DOHH2 (cell line): ENCODE measurements at regions not wholly inside any gene's neighbourhood (a gene's known extent, or its start where the extent isn't known, plus 50 kb on each side); places are given as distances from the start of the nearest gene placed in this dataset.

ENCODE experiments used
- H3F3A ChIP-seq: fragments of 200-600 bp; sonication (generic), shearing (Covaris generic); 2 replicates; pipeline ENCODE4 v1.6.0; 2016; ENCODE audit warnings: antibody characterized with exemption, mild to moderate bottlenecking; ENCODE audit not compliant: control insufficient read depth, insufficient read depth
- H3K27ac ChIP-seq: fragments of 200-600 bp; sonication (generic); 2 replicates; pipeline ENCODE4 v1.5.1; 2014; ENCODE audit warnings: low read depth, mild to moderate bottlenecking, low read length, moderate library complexity
- H3K27me3 ChIP-seq: fragments of 200-600 bp; sonication (generic); 2 replicates; pipeline ENCODE4 v1.6.1; 2014; ENCODE audit warnings: mild to moderate bottlenecking, low read length, mixed read lengths; ENCODE audit not compliant: control insufficient read depth
- H3K36me3 ChIP-seq: fragments of 200-600 bp; sonication (generic); 2 replicates; pipeline ENCODE4 v1.6.1; 2014; ENCODE audit warnings: mild to moderate bottlenecking, low read length, moderate library complexity, mixed read lengths; ENCODE audit not compliant: control insufficient read depth
- H3K4me1 ChIP-seq: fragments of 200-600 bp; sonication (generic); 2 replicates; pipeline ENCODE4 v1.6.1; 2014; ENCODE audit warnings: mild to moderate bottlenecking, low read length, mixed read lengths; ENCODE audit not compliant: control insufficient read depth
- H3K4me2 ChIP-seq: fragments of 200-600 bp; sonication (generic); 2 replicates; pipeline ENCODE4 v1.6.0; 2014; ENCODE audit warnings: mild to moderate bottlenecking, low read length, moderate library complexity
- H3K4me3 ChIP-seq: fragments of 200-600 bp; sonication (generic); 2 replicates; pipeline ENCODE4 v1.5.1; 2014; ENCODE audit warnings: mild to moderate bottlenecking, low read length, mixed read lengths
- H3K79me2 ChIP-seq: fragments of 200-600 bp; sonication (generic); 2 replicates; pipeline ENCODE4 v1.6.1; 2014; ENCODE audit warnings: mild to moderate bottlenecking, low read length, mixed read lengths; ENCODE audit not compliant: control insufficient read depth
- H3K9me2 ChIP-seq: fragments of 200-600 bp; sonication (generic); replicated peaks from 2 replicates; pipeline ENCODE4 v1.6.1; 2014; ENCODE audit warnings: mild to moderate bottlenecking, low read length, mixed read lengths; ENCODE audit not compliant: control insufficient read depth
- H3K9me3 ChIP-seq: fragments of 200-600 bp; sonication (generic); 2 replicates; pipeline ENCODE4 v1.6.1; 2014; ENCODE audit warnings: antibody characterized with exemption, low read length, mixed read lengths; ENCODE audit not compliant: control insufficient read depth, insufficient read depth
- H4K20me1 ChIP-seq: fragments of 200-600 bp; sonication (generic); 2 replicates; pipeline ENCODE4 v1.6.0; 2014; ENCODE audit warnings: low read depth, mild to moderate bottlenecking, antibody characterized with exemption, low read length, moderate library complexity; ENCODE audit not compliant: control insufficient read depth, insufficient read depth
- CTCF ChIP-seq: fragments of 200-600 bp; sonication (generic); IDR thresholded peaks from one replicate; pipeline ENCODE4 v1.5.1; 2014; ENCODE audit warnings: antibody characterized with exemption, mild to moderate bottlenecking, low read depth, low read length; ENCODE audit not compliant: poor library complexity, severe bottlenecking
- EZH2phosphoT487 ChIP-seq: fragments of 200-600 bp; sonication (generic); IDR thresholded peaks from 2 replicates; pipeline ENCODE4 v1.6.1; 2017; ENCODE audit warnings: borderline replicate concordance, mild to moderate bottlenecking, antibody characterized with exemption, low read length, moderate library complexity, mixed read lengths

GRCh38 chr1:203404546-203404945, 53.6 kb upstream of the FMOD start:
- Histone ChIP-seq H3K4me2 (no peak overlapping the region), H3K79me2 (no peaks in the 10 kb centered on the region), H3F3A (no peaks in the 10 kb centered on the region), H3K36me3 (no peaks in the 10 kb centered on the region), H3K4me1 (peaks cover 26% of the 10 kb centered on the region), H3K9me2 (no peaks in the 10 kb centered on the region), H3K27me3 (no peaks in the 10 kb centered on the region), H4K20me1 (no peaks in the 10 kb centered on the region), H3K27ac (no peak overlapping the region), H3K9me3 (no peaks in the 10 kb centered on the region), H3K4me3 (no peak overlapping the region)
- TF ChIP-seq EZH2phosphoT487 = no peak
- no peak for TF ChIP-seq CTCF

GRCh38 chr1:203405703-203406438, 54.9 kb upstream of the FMOD start:
- Histone ChIP-seq H3K4me2 (no peak overlapping the region), H3K36me3 (no peaks in the 10 kb centered on the region), H3K9me3 (no peaks in the 10 kb centered on the region), H3K4me1 (peaks cover 39% of the 10 kb centered on the region), H3K9me2 (no peaks in the 10 kb centered on the region), H3K4me3 (no peak overlapping the region), H3K27me3 (no peaks in the 10 kb centered on the region), H4K20me1 (no peaks in the 10 kb centered on the region), H3K27ac (no peak overlapping the region), H3F3A (peaks cover 7% of the 10 kb centered on the region), H3K79me2 (no peaks in the 10 kb centered on the region)
- TF ChIP-seq CTCF (no peak), EZH2phosphoT487 (no peak)

GRCh38 chr1:203406446-203407045, 55.6 kb upstream of the FMOD start:
- Histone ChIP-seq H3K9me3 (no peaks in the 10 kb centered on the region), H4K20me1 (no peaks in the 10 kb centered on the region), H3K4me1 (peaks cover 43% of the 10 kb centered on the region), H3K36me3 (no peaks in the 10 kb centered on the region), H3K27me3 (no peaks in the 10 kb centered on the region), H3K27ac (no peak overlapping the region), H3K9me2 (no peaks in the 10 kb centered on the region), H3K4me3 (no peak overlapping the region), H3K79me2 (no peaks in the 10 kb centered on the region), H3K4me2 (no peak overlapping the region), H3F3A (peaks cover 7% of the 10 kb centered on the region)
- TF ChIP-seq EZH2phosphoT487 (no peak), CTCF (no peak)
